GM12865 (cell line): ENCODE measurements at regions not wholly inside any gene's neighbourhood (a gene's known extent, or its start where the extent isn't known, plus 50 kb on each side); places are given as distances from the start of the nearest gene placed in this dataset.
"Not testable (repeated sequence)": the region's sequence is repeated elsewhere in the genome, so short reads cannot be mapped to it uniquely, and the experiment has no call there.

Source experiments
- DNase-seq: peaks from one replicate; pipeline ENCODE4 v3.0.0; 2010; ENCODE audit warnings: low read depth
- H3K4me3 ChIP-seq: 2 replicates; pipeline ENCODE4 v1.5.1; 2011; ENCODE audit warnings: mild to moderate bottlenecking, low read depth, low read length, control low read depth
- CTCF ChIP-seq: IDR thresholded peaks from 2 replicates; pipeline ENCODE4 v1.5.1; 2011; ENCODE audit warnings: low read length, control low read depth, low read depth, inconsistent platforms; ENCODE audit not compliant: insufficient read depth; ENCODE audit errors: missing control alignments

GRCh38 chr22:11616811-11617210 lies 3911.2 kb upstream of the OR11H1 start:
- no peak overlapping the region for H3K4me3 ChIP-seq
- TF ChIP-seq CTCF = no peak
- no peak for DNase-seq

GRCh38 chr22:11618322-11618662 lies 3909.7 kb upstream of the OR11H1 start:
- DNase-seq, H3K4me3 ChIP-seq: not testable (repeated sequence)

DNA sequence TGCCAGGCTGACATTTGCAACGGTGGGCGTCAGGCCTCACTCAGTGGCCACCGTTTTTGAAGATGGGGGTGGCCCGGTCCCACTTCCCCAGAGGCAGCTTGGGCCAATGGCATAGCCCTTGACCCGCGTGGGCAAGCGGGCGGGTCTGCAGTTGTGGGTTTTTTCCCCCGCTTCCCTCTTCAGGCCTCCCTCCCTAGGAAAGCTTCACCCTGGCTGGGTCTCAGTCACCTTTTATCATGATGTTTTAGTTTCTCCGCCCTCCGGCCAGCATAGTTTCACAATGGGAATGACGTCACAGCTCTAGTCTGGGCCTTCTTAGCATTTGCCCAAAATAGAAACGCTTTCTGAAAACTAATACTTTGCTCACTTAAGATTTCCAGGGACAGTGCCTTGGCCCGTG lies 3909.3 kb upstream of the OR11H1 start:
- DNase-seq, H3K4me3 ChIP-seq: not testable (repeated sequence)

- not testable (repeated sequence) for H3K4me3 ChIP-seq, DNase-seq
These were observed 3906.8 kb upstream of the OR11H1 start for GRCh38 chr22:11620921-11621762.

DNA sequence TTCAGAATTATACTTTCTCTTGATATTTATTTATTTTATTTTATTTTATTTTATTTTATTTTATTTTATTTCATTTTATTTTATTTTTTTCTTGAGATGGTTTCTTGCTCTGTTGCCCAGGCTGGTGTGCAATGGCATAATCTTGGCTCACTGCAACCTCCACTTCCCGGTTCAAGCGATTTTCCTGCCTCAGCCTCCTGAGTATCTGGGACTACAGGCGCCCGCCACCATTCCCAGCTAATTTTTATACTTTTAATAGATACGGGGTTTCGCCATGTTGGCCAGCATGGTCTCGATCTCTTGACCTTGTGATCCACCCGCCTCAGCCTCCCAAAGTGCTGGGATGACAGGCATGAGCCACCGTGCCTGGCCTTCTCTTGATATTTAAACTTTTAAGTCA lies 3905.2 kb upstream of the OR11H1 start:
- DNase-seq, H3K4me3 ChIP-seq: not testable (repeated sequence)

GRCh38 chr22:11625711-11626421 lies 3902.1 kb upstream of the OR11H1 start:
- not testable (repeated sequence) for DNase-seq, H3K4me3 ChIP-seq

GRCh38 chr22:11626422-11626773 lies 3901.6 kb upstream of the OR11H1 start:
- no peak overlapping the region for H3K4me3 ChIP-seq
- TF ChIP-seq CTCF = no peak
- no peak for DNase-seq

DNA sequence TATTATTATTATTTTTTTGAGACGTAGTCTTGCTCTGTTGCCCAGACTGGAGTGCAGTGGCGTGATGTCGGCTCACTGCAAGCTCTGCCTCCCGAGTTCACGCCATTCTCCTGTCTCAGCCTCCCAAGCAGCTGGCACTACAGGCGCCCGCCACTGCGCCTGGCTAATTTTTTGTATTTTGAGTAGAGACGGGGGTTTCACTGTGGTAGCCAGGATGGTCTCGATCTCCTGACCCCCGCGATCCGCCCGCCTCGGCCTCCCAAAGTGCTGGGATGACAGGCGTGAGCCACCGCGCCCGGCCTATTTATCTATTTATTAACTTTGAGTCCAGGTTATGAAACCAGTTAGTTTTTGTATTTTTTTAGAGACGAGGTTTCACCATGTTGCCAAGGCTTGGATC lies 3901.0 kb upstream of the OR11H1 start:
- not testable (repeated sequence) for DNase-seq, H3K4me3 ChIP-seq

DNA sequence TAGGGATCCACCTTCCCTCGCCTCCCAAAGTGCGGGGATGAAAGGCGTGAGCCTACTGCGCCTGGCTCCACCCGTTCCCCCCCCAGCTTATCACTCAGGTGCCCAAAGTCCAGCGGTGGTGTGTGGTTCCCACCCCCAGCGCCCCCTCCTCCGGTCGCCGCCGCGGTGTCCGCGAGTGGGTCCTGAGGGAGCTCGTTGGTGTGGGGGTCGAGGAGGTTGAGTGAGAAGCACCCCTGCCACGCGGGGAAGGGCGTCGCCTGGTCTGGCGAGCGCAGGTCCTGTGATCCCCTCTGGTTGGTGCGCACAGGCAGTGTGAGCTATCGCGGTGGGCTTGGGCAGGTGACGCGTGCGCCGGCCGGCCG lies 3900.6 kb upstream of the OR11H1 start:
- no peak for TF ChIP-seq CTCF
- no peak overlapping the region for H3K4me3 ChIP-seq
- DNase-seq = no peak

- no peak overlapping the region for H3K4me3 ChIP-seq
- TF ChIP-seq CTCF = no peak
These were observed 3900.0 kb upstream of the OR11H1 start for GRCh38 chr22:11627798-11628650.

More at GRCh38 chr22:11627798-11628650, 3900.0 kb upstream of the OR11H1 start:
- no peak for DNase-seq
